Right lobe of liver (tissue), 4 donors: ENCODE measurements at regions not wholly inside any gene's neighbourhood (a gene's known extent, or its start where the extent isn't known, plus 50 kb on each side); places are given as distances from the start of the nearest gene placed in this dataset.
"Not testable (repeated sequence)": the region's sequence is repeated elsewhere in the genome, so short reads cannot be mapped to it uniquely, and the experiment has no call there.

Source experiments
- POLR2A ChIP-seq: fragments of 450-650 bp; IDR thresholded peaks from one replicate; pipeline ENCODE4 v1.6.1; 2017; ENCODE audit warnings: antibody characterized with exemption, mild to moderate bottlenecking
- TF ChIP-seq, protein P1 (sequence below), 4 donors: fragments of 200-600 bp in 3 of 4; fragments of 450-650 bp in 1 of 4; IDR thresholded peaks; one replicate each; pipeline versions ENCODE4 v1.5.1 to v1.8.0; 2016 to 2022; ENCODE audit warnings: antibody characterized with exemption in 4 of 4, mild to moderate bottlenecking in 2 of 4
- donor health status: DM: no; HTN: no; CAD: no.
- donor health status: DM: no; HTN: no; CAD: no.
- donor health status: DM: no; HTN: yes; CAD: no.

DNA sequence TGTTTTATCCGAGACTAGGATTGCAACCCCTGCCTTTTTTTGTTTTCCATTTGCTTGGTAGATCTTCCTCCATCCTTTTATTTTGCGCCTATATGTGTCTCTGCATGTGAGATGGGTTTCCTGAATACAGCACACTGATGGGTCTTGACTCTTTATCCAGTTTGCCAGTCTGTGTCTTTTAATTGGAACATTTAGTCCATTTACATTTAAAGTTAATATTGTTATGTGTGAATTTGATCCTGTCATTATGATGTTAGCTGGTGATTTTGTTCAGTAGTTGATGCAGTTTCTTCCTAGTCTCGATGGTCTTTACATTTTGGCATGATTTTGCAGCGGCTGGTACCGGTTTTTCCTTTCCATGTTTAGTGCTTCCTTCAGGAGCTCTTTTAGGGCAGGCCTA, 216.2 kb downstream of the FZD1 start:
- TF ChIP-seq, protein P1, sequence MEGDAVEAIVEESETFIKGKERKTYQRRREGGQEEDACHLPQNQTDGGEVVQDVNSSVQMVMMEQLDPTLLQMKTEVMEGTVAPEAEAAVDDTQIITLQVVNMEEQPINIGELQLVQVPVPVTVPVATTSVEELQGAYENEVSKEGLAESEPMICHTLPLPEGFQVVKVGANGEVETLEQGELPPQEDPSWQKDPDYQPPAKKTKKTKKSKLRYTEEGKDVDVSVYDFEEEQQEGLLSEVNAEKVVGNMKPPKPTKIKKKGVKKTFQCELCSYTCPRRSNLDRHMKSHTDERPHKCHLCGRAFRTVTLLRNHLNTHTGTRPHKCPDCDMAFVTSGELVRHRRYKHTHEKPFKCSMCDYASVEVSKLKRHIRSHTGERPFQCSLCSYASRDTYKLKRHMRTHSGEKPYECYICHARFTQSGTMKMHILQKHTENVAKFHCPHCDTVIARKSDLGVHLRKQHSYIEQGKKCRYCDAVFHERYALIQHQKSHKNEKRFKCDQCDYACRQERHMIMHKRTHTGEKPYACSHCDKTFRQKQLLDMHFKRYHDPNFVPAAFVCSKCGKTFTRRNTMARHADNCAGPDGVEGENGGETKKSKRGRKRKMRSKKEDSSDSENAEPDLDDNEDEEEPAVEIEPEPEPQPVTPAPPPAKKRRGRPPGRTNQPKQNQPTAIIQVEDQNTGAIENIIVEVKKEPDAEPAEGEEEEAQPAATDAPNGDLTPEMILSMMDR (IDR thresholded peaks at IDR 0.05) = not testable (repeated sequence)
- TF ChIP-seq POLR2A = not testable (repeated sequence)
